ENCODE measurements at regions not wholly inside any gene's neighbourhood (a gene's known extent, or its start where the extent isn't known, plus 50 kb on each side); places are given as distances from the start of the nearest gene placed in this dataset.
"Not testable (repeated sequence)": the region's sequence is repeated elsewhere in the genome, so short reads cannot be mapped to it uniquely, and the experiment has no call there.

- no peaks in the 10 kb centered on the region for H3K9me3 ChIP-seq (ENCODE audit: control insufficient read depth in 4 of 4, low read length in 3 of 4)
- TF ChIP-seq HNF4G (IDR thresholded peaks at IDR 0.05), result no peak
- TF ChIP-seq MAX (IDR thresholded peaks at IDR 0.05), result no peak
- TF ChIP-seq RAD21 (IDR thresholded peaks at IDR 0.05), result no peak
- TF ChIP-seq RXRA (IDR thresholded peaks at IDR 0.05), result no peak
- TF ChIP-seq CTCF (IDR thresholded peaks at IDR 0.05; ENCODE audit: low read depth, low read length, missing input control), result no peak
- no peak for TF ChIP-seq SP1 (IDR thresholded peaks at IDR 0.05)
- no peak for TF ChIP-seq FOXA2 (IDR thresholded peaks at IDR 0.05)
- no peak for TF ChIP-seq HNF4A (conservative IDR thresholded peaks at IDR 0.05)
- TF ChIP-seq JUND (IDR thresholded peaks at IDR 0.05), result no peak
- no peak for TF ChIP-seq GABPA (IDR thresholded peaks at IDR 0.05 in 1 of 2, conservative IDR thresholded peaks at IDR 0.05 in 1 of 2)
- TF ChIP-seq YY1 (IDR thresholded peaks at IDR 0.05), result no peak
- TF ChIP-seq EGR1 (IDR thresholded peaks at IDR 0.05; ENCODE audit: low read depth in 2 of 2), result no peak
- H3K27me3 ChIP-seq (ENCODE audit: control insufficient read depth in 4 of 4, insufficient read depth in 4 of 4, low read length in 3 of 4), result peaks cover 0 to 6% (median 2%) of the 10 kb centered on the region in 4 donors
- no peak overlapping the region for H3K9ac ChIP-seq (ENCODE audit: low read depth in 1 of 2, low read length in 2 of 2)
- no peaks in the 10 kb centered on the region for H3K36me3 ChIP-seq (ENCODE audit: control insufficient read depth in 4 of 4, insufficient read depth in 3 of 4, low read depth in 1 of 4, low read length in 3 of 4)
- no peak overlapping the region for H3K27ac ChIP-seq (ENCODE audit: low read depth in 1 of 2, low read length in 2 of 2)
- DNase-seq (ENCODE audit: low spot score), result no peak
- 70% methylated on average over 6 of the region's 6 CpGs for WGBS
- H3K4me3 ChIP-seq (ENCODE audit: low read depth in 1 of 3, low read length in 3 of 3), result no peak overlapping the region
- H3K4me1 ChIP-seq (ENCODE audit: control insufficient read depth in 4 of 4, insufficient read depth in 4 of 4, low read length in 3 of 4), result no peaks in the 10 kb centered on the region
These were observed 561.4 kb downstream of the MATN1 start for GRCh38 chr1:30161953-30162352.

- H3K4me3 ChIP-seq (ENCODE audit: low read depth in 1 of 3, low read length in 3 of 3), result no peak overlapping the region
- H3K9ac ChIP-seq (ENCODE audit: low read depth in 1 of 2, low read length in 2 of 2), result no peak overlapping the region
- DNase-seq (ENCODE audit: low spot score), result no peak
- no peak for TF ChIP-seq JUND (IDR thresholded peaks at IDR 0.05)
- TF ChIP-seq NR2F2 (IDR thresholded peaks at IDR 0.05), result no peak
- TF ChIP-seq SP1 (IDR thresholded peaks at IDR 0.05), result no peak
- H3K27ac ChIP-seq (ENCODE audit: low read depth in 1 of 2, low read length in 2 of 2), result no peak overlapping the region
- WGBS, result 85% methylated on average over 12 of the region's 12 CpGs
- no peaks in the 10 kb centered on the region for H3K4me1 ChIP-seq (ENCODE audit: control insufficient read depth in 4 of 4, insufficient read depth in 4 of 4, low read length in 3 of 4)
- H3K36me3 ChIP-seq (ENCODE audit: control insufficient read depth in 4 of 4, insufficient read depth in 3 of 4, low read depth in 1 of 4, low read length in 3 of 4), result no peaks in the 10 kb centered on the region
- peaks cover 0 to 2% (median 0%) of the 10 kb centered on the region in 4 donors for H3K9me3 ChIP-seq (ENCODE audit: control insufficient read depth in 4 of 4, low read length in 3 of 4)
- H3K27me3 ChIP-seq (ENCODE audit: control insufficient read depth in 4 of 4, insufficient read depth in 4 of 4, low read length in 3 of 4), result peaks cover 0 to 4% (median 1%) of the 10 kb centered on the region in 4 donors
These were observed 562.2 kb downstream of the MATN1 start for GRCh38 chr1:30160999-30161689.

GRCh38 chr1:30159015-30159414 is 564.4 kb downstream of the MATN1 start:
- Histone ChIP-seq H3K9ac (ENCODE audit: low read depth in 1 of 2, low read length in 2 of 2) (no peak overlapping the region), H3K27ac (ENCODE audit: low read depth in 1 of 2, low read length in 2 of 2) (no peak overlapping the region), H3K9me3 (ENCODE audit: control insufficient read depth in 4 of 4, low read length in 3 of 4) (peaks cover 0 to 2% (median 0%) of the 10 kb centered on the region in 4 donors), H3K4me3 (ENCODE audit: low read depth in 1 of 3, low read length in 3 of 3) (no peak overlapping the region), H3K4me1 (ENCODE audit: control insufficient read depth in 4 of 4, insufficient read depth in 4 of 4, low read length in 3 of 4) (no peaks in the 10 kb centered on the region), H3K27me3 (ENCODE audit: control insufficient read depth in 4 of 4, insufficient read depth in 4 of 4, low read length in 3 of 4) (peaks cover 0 to 4% (median 1%) of the 10 kb centered on the region in 4 donors), H3K36me3 (ENCODE audit: control insufficient read depth in 4 of 4, insufficient read depth in 3 of 4, low read depth in 1 of 4, low read length in 3 of 4) (no peaks in the 10 kb centered on the region)
- DNase-seq (ENCODE audit: low spot score), result no peak
- no peak for TF ChIP-seq RXRA (IDR thresholded peaks at IDR 0.05)
- 60% methylated on average over 3 of the region's 3 CpGs for WGBS

GRCh38 chr1:30155698-30156097 is 567.7 kb downstream of the MATN1 start:
- H3K9me3 ChIP-seq (ENCODE audit: control insufficient read depth in 4 of 4, low read length in 3 of 4); H3K27me3 ChIP-seq (ENCODE audit: control insufficient read depth in 4 of 4, insufficient read depth in 4 of 4, low read length in 3 of 4); DNase-seq (ENCODE audit: low spot score); H3K36me3 ChIP-seq (ENCODE audit: control insufficient read depth in 4 of 4, insufficient read depth in 3 of 4, low read depth in 1 of 4, low read length in 3 of 4); H3K9ac ChIP-seq (ENCODE audit: low read depth in 1 of 2, low read length in 2 of 2); H3K27ac ChIP-seq (ENCODE audit: low read depth in 1 of 2, low read length in 2 of 2); H3K4me3 ChIP-seq (ENCODE audit: low read depth in 1 of 3, low read length in 3 of 3); H3K4me1 ChIP-seq (ENCODE audit: control insufficient read depth in 4 of 4, insufficient read depth in 4 of 4, low read length in 3 of 4): not testable (repeated sequence)
- WGBS, result 86% methylated on average over 2 of the region's 2 CpGs

- WGBS, result 81% methylated on average over 3 of the region's 3 CpGs
- H3K27ac ChIP-seq (ENCODE audit: low read depth in 1 of 2, low read length in 2 of 2); H3K4me3 ChIP-seq (ENCODE audit: low read depth in 1 of 3, low read length in 3 of 3); H3K36me3 ChIP-seq (ENCODE audit: control insufficient read depth in 4 of 4, insufficient read depth in 3 of 4, low read depth in 1 of 4, low read length in 3 of 4); H3K27me3 ChIP-seq (ENCODE audit: control insufficient read depth in 4 of 4, insufficient read depth in 4 of 4, low read length in 3 of 4); H3K4me1 ChIP-seq (ENCODE audit: control insufficient read depth in 4 of 4, insufficient read depth in 4 of 4, low read length in 3 of 4); H3K9ac ChIP-seq (ENCODE audit: low read depth in 1 of 2, low read length in 2 of 2); H3K9me3 ChIP-seq (ENCODE audit: control insufficient read depth in 4 of 4, low read length in 3 of 4); DNase-seq (ENCODE audit: low spot score): not testable (repeated sequence)
These were observed 568.1 kb downstream of the MATN1 start for GRCh38 chr1:30155253-30155652.
